Epithelial cell of proximal tubule (primary cell): ENCODE measurements at regions not wholly inside any gene's neighbourhood (a gene's known extent, or its start where the extent isn't known, plus 50 kb on each side); places are given as distances from the start of the nearest gene placed in this dataset.
"Not testable (repeated sequence)": the region's sequence is repeated elsewhere in the genome, so short reads cannot be mapped to it uniquely, and the experiment has no call there.

Source experiments
- DNase-seq: peaks from one replicate; pipeline ENCODE4 v3.0.0-alpha.2; 2011; ENCODE audit warnings: low read depth
- H3K4me3 ChIP-seq: 2 replicates; pipeline ENCODE4 v1.5.1; 2011; ENCODE audit warnings: low read depth, mild to moderate bottlenecking, low read length
- TF ChIP-seq, protein P1 (sequence below): conservative IDR thresholded peaks from 2 replicates; pipeline ENCODE4 v1.5.1; 2012; ENCODE audit warnings: low read depth, mild to moderate bottlenecking, low read length

DNA sequence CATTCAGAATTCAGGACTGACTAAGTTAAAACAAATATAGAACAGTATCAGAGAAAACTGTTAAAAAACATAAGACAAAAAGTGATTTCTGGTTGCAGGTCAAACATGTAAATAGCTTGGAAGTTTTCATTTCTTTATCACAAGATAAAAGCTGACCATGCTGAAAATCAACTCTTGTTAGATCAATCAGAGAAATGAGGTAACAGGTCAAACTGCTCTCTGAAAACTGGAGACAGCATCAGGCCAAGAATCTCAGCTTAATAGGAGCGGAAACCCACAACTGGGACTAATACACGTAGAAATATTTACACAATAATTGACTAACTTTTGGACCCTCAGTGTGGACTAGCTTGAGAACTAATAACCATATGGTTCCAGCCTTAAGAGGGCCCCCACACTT is 1012.8 kb upstream of the EDIL3 start:
- no peak overlapping the region for H3K4me3 ChIP-seq
- DNase-seq, result no peak
- TF ChIP-seq, protein P1, sequence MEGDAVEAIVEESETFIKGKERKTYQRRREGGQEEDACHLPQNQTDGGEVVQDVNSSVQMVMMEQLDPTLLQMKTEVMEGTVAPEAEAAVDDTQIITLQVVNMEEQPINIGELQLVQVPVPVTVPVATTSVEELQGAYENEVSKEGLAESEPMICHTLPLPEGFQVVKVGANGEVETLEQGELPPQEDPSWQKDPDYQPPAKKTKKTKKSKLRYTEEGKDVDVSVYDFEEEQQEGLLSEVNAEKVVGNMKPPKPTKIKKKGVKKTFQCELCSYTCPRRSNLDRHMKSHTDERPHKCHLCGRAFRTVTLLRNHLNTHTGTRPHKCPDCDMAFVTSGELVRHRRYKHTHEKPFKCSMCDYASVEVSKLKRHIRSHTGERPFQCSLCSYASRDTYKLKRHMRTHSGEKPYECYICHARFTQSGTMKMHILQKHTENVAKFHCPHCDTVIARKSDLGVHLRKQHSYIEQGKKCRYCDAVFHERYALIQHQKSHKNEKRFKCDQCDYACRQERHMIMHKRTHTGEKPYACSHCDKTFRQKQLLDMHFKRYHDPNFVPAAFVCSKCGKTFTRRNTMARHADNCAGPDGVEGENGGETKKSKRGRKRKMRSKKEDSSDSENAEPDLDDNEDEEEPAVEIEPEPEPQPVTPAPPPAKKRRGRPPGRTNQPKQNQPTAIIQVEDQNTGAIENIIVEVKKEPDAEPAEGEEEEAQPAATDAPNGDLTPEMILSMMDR, result no peak

DNA sequence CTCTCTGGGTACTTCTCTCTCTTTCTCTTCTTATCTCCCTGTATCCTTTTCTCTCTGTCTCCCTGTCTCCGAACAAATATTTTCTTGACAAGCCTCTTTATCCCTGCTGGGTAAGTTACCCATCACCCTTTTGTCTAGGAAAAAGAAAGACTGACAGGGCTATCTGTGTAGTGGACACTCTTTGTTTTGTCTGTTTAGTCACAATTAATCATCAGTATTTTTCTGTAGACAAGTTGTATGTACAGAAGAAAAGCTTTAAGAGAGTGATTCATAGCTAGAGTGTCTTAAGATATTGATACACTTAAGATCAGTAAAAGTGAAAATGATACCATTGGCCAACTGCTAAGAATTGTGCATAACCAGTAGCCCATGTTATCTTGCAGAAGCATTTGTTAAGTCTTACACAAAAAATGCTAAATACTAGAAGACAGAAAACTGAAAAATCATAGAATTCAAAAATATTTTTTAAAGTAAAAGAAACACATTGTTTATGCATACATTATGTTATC is 1043.8 kb upstream of the EDIL3 start:
- TF ChIP-seq, protein P1, result no peak
- no peak overlapping the region for H3K4me3 ChIP-seq
- DNase-seq, result no peak

DNA sequence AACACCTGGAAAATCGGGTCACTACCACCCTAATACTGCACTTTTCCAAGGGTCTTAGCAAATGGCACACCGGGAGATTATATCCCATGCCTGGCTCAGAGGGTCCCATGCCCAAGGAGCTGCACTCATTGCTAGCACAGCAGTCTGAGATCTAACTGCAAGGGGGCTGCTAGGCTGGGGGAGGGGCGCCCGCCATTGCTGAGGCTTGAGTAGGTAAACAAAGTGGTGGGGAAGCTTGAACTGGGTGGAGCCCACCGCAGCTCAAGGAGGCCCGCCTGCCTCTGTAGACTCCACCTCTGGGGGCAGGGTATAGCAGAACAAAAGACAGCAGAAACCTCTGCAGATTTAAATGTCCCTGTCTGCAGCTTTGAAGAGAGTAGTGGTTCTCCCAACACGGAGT is 1047.0 kb upstream of the EDIL3 start:
- DNase-seq, H3K4me3 ChIP-seq: not testable (repeated sequence)

DNA sequence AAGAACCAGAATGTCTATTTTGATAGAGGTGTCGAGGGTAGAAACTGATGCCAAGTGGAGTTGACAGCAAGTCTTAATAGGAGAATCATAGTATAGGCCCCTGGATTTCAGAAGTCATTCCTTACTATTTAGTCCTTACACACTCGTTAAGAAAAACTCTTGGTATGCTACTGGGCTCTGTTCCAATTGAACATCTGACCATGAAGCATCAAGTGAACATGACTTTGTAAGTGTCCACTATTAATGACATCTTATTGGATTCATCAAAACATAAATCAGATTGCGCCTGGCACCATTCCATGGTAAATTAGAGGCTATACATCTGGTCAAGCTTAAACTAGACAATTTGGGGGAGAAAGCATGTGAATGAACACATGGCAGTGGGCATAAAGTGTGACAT is 1056.5 kb upstream of the EDIL3 start:
- DNase-seq, result no peak
- TF ChIP-seq, protein P1, result no peak
- H3K4me3 ChIP-seq, result no peak overlapping the region

DNA sequence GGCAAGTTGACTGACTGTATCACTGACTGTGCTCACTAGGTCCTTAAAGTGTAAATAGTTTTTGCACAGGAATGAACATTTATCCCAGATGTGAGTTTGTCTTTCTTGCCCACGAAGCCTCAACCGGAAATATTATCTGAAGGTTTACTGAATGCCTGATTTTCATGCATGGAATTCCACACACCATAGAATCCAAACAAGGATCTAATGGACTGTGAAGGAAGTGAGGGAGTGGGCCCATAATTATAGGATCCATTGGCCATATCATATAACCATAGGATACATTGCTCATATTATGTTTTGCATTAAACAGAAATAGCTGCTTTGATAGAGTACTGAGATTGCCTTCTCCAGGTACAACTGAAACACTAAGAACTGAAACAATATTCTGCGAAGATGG is 1057.2 kb upstream of the EDIL3 start:
- TF ChIP-seq, protein P1, result no peak

DNA sequence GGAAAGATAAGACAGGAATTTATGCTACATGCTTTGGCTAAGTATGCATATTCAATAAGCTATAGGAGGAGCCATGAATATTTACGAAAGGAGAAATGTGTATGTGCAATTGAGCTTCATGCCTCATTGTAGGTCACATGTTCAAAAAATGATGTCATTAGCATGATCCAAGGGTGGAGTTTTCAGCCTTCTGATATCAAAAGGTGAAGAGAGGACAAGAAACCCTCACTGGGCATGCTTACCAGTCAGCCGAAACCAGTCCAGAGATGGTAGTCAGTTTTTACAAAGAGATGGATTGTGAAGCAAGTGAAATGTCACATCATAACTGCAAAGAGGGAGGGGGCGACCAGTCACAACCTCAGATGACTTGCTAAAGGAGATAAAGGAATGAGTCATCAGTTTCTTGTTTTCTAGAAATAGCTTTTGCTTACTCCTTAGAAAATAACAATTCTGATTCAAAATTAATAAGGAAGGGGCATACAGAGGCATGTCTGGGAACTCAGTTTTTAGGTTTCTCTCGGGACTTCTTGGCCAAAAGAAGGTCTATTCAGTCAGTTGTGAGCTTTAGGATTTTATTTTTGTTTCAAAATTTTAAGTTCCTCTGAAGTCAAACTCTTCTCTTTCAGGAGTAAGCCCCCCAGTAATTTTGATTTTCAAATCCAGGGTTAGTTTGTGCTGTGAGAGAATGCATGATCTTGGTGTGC is 1067.8 kb upstream of the EDIL3 start:
- TF ChIP-seq, protein P1, result no peak
- no peak for DNase-seq
- H3K4me3 ChIP-seq, result no peak overlapping the region

More for the DNA sequence above, 1057.2 kb upstream of the EDIL3 start:
- H3K4me3 ChIP-seq, result no peak overlapping the region
- DNase-seq, result no peak

DNA sequence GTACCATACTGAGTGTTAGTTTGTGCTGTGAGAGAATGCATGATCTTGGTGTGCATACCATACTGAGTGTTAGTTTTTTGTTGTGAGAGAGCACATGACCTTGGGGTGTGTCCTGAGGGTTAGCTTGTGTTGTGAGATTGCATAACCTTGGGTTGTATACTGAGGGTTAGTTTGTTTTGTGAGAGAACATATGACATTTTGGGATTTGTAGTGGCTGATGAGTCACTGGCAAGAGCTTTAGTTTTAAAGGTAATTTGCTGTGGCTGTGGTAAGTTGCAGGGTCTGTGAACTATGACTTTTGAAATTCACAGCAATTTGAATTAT is 1068.3 kb upstream of the EDIL3 start:
- no peak for DNase-seq
- H3K4me3 ChIP-seq, result no peak overlapping the region
- TF ChIP-seq, protein P1, result no peak
